ENCODE measurements at regions not wholly inside any gene's neighbourhood (a gene's known extent, or its start where the extent isn't known, plus 50 kb on each side); places are given as distances from the start of the nearest gene placed in this dataset.

- TF ChIP-seq MAX (IDR thresholded peaks at IDR 0.05) (no peak), ZNF276 (CRISPR knock-in tag; IDR thresholded peaks at IDR 0.05; ENCODE audit: low read depth) (no peak), SAP130 (CRISPR knock-in tag; IDR thresholded peaks at IDR 0.05; ENCODE audit: low read depth) (no peak), ZBTB49 (CRISPR knock-in tag; IDR thresholded peaks at IDR 0.05; ENCODE audit: borderline replicate concordance) (no peak), REST (IDR thresholded peaks at IDR 0.05; ENCODE audit: borderline replicate concordance in 1 of 2, low read depth in 1 of 2, low read length in 2 of 2) (no peak), ZSCAN12 (CRISPR knock-in tag; IDR thresholded peaks at IDR 0.05) (no peak), RAD21 (CRISPR knock-in tag; IDR thresholded peaks at IDR 0.05) (no peak), POLR2AphosphoS5 (IDR thresholded peaks at IDR 0.05; ENCODE audit: low read depth, low read length) (no peak)
Measured at GRCh38 chr4:148857973-148858534, 415.8 kb upstream of the NR3C2 start.

Measured in HepG2 (cell line).